Nephron progenitor cell (in vitro differentiated cells): ENCODE measurements at regions not wholly inside any gene's neighbourhood (a gene's known extent, or its start where the extent isn't known, plus 50 kb on each side); places are given as distances from the start of the nearest gene placed in this dataset.
"Not testable (repeated sequence)": the region's sequence is repeated elsewhere in the genome, so short reads cannot be mapped to it uniquely, and the experiment has no call there.

ENCODE experiments used
- DNase-seq: peaks from one replicate; pipeline ENCODE4 v3.0.0; 2021
- H3K27ac Mint-ChIP-seq: 2 replicates; pipeline ENCODE4 v1.8.0; 2021; ENCODE audit warnings: mild to moderate bottlenecking, moderate library complexity, mixed read lengths
- H3K27me3 Mint-ChIP-seq: 2 replicates; pipeline ENCODE4 v1.8.0; 2021; ENCODE audit warnings: mild to moderate bottlenecking, low read depth, mixed read lengths; ENCODE audit not compliant: poor library complexity
- H3K36me3 Mint-ChIP-seq: 2 replicates; pipeline ENCODE4 v1.8.0; 2021; ENCODE audit warnings: low read depth, mixed read lengths
- H3K4me1 Mint-ChIP-seq: 2 replicates; pipeline ENCODE4 v1.8.0; 2021; ENCODE audit warnings: mixed read lengths
- H3K4me3 Mint-ChIP-seq: 2 replicates; pipeline ENCODE4 v1.8.0; 2021; ENCODE audit warnings: mild to moderate bottlenecking, moderate library complexity, mixed read lengths
- H3K9me3 Mint-ChIP-seq: 2 replicates; pipeline ENCODE4 v1.8.0; 2021; ENCODE audit warnings: mild to moderate bottlenecking, moderate library complexity, mixed read lengths
- TF ChIP-seq, protein P1 (sequence below): fragments of 200-600 bp; sonication (generic); IDR thresholded peaks from 2 replicates; pipeline ENCODE4 v1.5.0; 2021; ENCODE audit warnings: antibody characterized with exemption

DNA sequence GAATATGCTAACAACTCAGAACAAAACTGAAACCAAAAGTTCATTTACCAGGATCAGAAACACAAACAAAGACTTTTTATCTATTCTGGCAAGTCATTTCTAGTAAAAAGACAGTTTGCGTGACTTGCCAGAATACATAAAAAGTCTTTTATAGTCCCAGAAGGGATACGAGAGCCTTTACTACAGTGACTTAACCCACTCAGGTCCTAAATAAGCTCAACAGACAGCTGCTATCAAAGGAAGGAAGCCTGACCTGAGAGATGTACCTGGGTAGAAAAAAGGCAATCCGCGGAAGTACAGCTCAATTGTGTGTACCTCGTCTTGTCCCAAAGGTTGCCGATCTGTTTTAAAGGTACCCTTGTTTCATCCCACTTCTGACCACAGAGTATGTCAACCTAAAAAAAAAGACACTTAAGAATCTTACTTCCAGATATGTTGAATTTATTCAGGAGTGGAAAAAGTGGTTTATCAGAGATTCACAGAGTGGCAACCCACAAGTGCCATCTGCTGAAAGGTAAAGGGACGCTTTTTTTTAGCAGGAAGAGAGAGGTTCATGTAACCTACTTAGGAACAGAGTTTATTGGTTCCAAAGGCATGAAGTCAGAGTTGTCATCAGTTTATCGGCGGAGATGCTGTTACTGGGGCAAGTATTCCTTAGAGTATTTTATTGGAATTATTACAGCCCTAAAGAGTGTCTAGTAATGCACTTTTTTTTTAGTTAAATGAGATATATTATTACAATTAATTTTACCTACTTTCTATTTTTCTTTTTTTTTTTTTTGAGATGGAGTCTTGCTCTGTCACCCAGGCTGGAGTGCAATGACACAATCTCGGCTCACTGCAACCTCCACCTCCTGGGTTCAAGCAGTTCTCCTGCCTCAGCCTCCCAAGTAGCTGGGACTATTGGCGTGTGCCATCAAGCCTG, 69.7 kb upstream of the C1QTNF9B start:
- no peak overlapping the region for H3K27ac Mint-ChIP-seq
- peaks cover 4% of the 10 kb centered on the region for H3K9me3 Mint-ChIP-seq
- H3K27me3 Mint-ChIP-seq: no peaks in the 10 kb centered on the region
- no peak overlapping the region for H3K4me3 Mint-ChIP-seq
- TF ChIP-seq, protein P1, sequence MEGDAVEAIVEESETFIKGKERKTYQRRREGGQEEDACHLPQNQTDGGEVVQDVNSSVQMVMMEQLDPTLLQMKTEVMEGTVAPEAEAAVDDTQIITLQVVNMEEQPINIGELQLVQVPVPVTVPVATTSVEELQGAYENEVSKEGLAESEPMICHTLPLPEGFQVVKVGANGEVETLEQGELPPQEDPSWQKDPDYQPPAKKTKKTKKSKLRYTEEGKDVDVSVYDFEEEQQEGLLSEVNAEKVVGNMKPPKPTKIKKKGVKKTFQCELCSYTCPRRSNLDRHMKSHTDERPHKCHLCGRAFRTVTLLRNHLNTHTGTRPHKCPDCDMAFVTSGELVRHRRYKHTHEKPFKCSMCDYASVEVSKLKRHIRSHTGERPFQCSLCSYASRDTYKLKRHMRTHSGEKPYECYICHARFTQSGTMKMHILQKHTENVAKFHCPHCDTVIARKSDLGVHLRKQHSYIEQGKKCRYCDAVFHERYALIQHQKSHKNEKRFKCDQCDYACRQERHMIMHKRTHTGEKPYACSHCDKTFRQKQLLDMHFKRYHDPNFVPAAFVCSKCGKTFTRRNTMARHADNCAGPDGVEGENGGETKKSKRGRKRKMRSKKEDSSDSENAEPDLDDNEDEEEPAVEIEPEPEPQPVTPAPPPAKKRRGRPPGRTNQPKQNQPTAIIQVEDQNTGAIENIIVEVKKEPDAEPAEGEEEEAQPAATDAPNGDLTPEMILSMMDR: no peak
- no peaks in the 10 kb centered on the region for H3K4me1 Mint-ChIP-seq
- H3K36me3 Mint-ChIP-seq: no peaks in the 10 kb centered on the region
- DNase-seq: no peak

DNA sequence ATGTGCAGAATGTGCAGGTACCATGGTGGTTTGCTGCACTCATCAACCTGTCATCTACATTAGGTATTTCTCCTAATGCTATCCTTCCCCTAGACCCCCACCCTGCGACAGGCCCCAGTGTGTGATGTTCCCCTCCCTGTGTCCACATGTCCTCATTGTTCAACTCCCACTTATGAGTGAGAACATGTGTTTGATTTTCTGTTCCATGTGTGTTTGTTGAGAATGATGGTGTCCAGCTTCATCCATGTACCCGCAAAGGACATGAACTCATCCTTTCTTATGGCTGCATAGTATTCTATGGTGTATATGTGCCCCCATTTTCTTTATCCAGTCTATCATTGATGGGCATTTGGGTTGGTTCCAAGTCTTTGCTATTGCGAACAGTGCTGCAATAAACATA, 70.5 kb upstream of the C1QTNF9B start:
- not testable (repeated sequence) for H3K4me3 Mint-ChIP-seq, H3K36me3 Mint-ChIP-seq, DNase-seq, H3K9me3 Mint-ChIP-seq, H3K4me1 Mint-ChIP-seq, H3K27me3 Mint-ChIP-seq, H3K27ac Mint-ChIP-seq

DNA sequence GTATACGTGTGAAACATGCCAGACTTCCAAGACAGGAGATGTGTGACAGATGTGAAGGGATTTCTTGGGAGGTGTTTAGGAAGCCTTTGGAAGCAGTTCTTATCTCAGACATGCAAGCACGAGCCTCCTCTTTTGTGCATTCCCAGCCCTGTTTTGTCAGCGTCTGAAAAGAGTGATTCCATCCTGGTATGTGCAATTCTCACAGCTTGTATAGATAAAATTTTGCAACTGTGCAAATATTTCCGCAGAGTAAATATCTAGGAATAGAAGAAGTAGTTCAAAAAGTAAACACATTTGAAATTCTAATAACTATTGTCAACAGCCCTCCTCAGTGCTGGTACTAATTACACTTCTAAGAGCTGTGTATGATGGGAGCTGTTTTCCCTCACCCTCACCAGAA, 72.3 kb upstream of the C1QTNF9B start:
- TF ChIP-seq, protein P1: no peak
- Mint-ChIP-seq H3K4me3 (no peak overlapping the region), H3K36me3 (no peaks in the 10 kb centered on the region), H3K9me3 (peaks cover 13% of the 10 kb centered on the region), H3K27me3 (no peaks in the 10 kb centered on the region), H3K4me1 (no peaks in the 10 kb centered on the region), H3K27ac (no peak overlapping the region)
- DNase-seq: no peak

DNA sequence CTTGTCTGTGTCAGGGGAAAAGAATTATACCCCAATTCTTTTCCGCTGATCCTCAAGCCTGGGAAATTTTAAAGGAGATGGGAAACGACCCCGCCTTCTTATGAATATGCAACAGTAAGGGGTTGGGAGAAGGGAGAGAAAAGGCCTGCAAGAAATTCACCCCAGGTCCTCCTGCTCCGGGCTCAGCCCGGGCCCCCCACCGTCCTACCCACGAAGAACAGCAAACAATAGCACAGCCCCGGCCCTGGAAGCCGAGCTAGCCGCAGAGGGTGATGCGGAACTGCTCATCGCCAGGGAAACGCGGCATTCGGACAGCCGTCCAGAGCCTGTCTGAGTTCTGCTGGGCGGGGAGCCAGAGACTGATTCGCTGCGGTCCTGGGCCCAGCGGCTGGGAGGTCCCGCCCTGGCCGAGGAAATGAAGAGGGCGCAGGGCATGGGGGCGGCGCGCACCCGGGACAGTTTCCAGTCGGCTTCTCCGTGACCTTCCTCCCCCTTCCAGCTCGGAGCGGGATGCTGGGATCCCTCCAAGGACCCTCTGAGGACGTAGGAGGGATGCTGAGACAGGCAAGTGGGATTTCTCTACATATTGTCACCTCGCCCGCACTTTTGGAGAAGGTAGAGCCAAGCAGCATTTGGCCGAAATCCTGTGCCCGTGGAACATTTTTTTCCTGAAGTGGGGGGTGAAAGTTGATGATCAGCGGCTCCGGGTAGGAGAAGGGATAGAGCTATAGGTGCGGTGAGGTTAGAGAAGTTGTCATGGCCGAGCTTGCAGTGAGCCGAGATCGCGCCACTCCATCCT, 82.3 kb upstream of the C1QTNF9B start:
- H3K27me3 Mint-ChIP-seq: peaks cover 16% of the 10 kb centered on the region
- H3K4me1 Mint-ChIP-seq: peaks cover 24% of the 10 kb centered on the region
- TF ChIP-seq, protein P1: no peak
- H3K36me3 Mint-ChIP-seq: no peaks in the 10 kb centered on the region
- H3K9me3 Mint-ChIP-seq: no peaks in the 10 kb centered on the region
- DNase-seq: peak; percentile 74
- H3K4me3 Mint-ChIP-seq: peak overlapping the region; percentile 93
- H3K27ac Mint-ChIP-seq: peak overlapping the region; percentile 98

DNA sequence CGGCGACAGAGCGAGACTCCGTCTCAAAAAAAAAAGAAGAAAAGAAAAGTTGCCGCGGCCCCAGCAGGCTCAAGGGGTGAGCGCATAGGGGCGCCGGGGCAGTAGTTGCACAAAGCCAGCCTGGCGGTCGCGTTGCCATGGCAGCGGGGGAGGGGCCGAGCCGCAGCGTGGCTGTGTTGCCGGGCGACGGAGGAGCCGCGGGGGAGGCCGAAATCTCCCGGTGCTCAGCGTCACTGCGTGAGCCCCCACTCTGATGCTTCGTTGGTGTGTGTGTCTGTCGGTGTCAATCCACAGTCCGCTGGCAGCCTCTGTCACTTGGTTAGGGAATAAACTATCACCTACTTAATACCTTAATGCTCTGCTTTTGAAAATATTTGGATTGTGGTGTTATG, 82.9 kb upstream of the C1QTNF9B start:
- H3K4me3 Mint-ChIP-seq: peak overlapping the region; percentile 93
- no peaks in the 10 kb centered on the region for H3K9me3 Mint-ChIP-seq
- H3K27me3 Mint-ChIP-seq: peaks cover 16% of the 10 kb centered on the region
- H3K36me3 Mint-ChIP-seq: no peaks in the 10 kb centered on the region
- H3K27ac Mint-ChIP-seq: peak overlapping the region; percentile 98
- peak; percentile 96 for DNase-seq
- peaks cover 30% of the 10 kb centered on the region for H3K4me1 Mint-ChIP-seq
- TF ChIP-seq, protein P1: no peak

DNA sequence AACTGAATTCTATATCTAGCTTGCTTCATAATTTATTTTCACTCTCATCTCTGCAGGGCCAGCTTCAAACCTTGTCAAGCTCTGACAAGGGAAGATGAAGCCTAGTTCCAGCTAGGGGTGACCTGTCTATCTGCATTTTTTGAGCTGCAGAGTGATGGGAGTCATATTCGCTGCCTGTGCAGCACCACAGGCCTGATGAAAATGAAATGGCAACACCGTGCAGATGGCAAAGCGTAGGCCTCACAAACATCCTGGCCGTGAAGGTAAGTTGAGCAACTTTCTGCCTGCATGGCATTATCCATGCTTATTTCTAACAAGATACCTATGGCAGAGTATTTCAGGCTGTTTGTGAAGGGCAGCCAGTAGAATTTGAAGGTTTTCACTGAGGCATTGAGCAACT, 86.4 kb upstream of the C1QTNF9B start:
- Mint-ChIP-seq H3K27me3 (peaks cover 8% of the 10 kb centered on the region), H3K27ac (no peak overlapping the region), H3K4me3 (no peak overlapping the region), H3K36me3 (no peaks in the 10 kb centered on the region), H3K9me3 (no peaks in the 10 kb centered on the region), H3K4me1 (peaks cover 34% of the 10 kb centered on the region)
- DNase-seq: no peak
- TF ChIP-seq, protein P1: no peak
